NAMALWA (cell line): ENCODE measurements at regions not wholly inside any gene's neighbourhood (a gene's known extent, or its start where the extent isn't known, plus 50 kb on each side); places are given as distances from the start of the nearest gene placed in this dataset.
"Not testable (repeated sequence)": the region's sequence is repeated elsewhere in the genome, so short reads cannot be mapped to it uniquely, and the experiment has no call there.

Experiments
- DNase-seq: peaks from one replicate; pipeline ENCODE4 v3.0.0-alpha.2; 2015; ENCODE audit warnings: low spot score

- DNase-seq: no peak
Measured at GRCh38 chr9:119917175-119917574, 547.9 kb upstream of the BRINP1 start.

- no peak for DNase-seq
Measured at GRCh38 chr9:119907056-119907455, 537.8 kb upstream of the BRINP1 start.

- no peak for DNase-seq
Measured at GRCh38 chr9:119905724-119906123, 536.5 kb upstream of the BRINP1 start.

- DNase-seq: no peak
Measured at GRCh38 chr9:119903851-119904250, 534.6 kb upstream of the BRINP1 start.

GRCh38 chr9:119902611-119903010 lies 533.4 kb upstream of the BRINP1 start:
- no peak for DNase-seq

GRCh38 chr9:119898316-119898715 lies 529.1 kb upstream of the BRINP1 start:
- DNase-seq: no peak

- DNase-seq: no peak
Measured at GRCh38 chr9:119884438-119884837, 515.2 kb upstream of the BRINP1 start.

- DNase-seq: no peak
Measured at GRCh38 chr9:119881898-119882297, 512.7 kb upstream of the BRINP1 start.

- no peak for DNase-seq
Measured at GRCh38 chr9:119880361-119880760, 511.1 kb upstream of the BRINP1 start.

GRCh38 chr9:119877306-119877705 lies 508.1 kb upstream of the BRINP1 start:
- DNase-seq: no peak

- no peak for DNase-seq
Measured at GRCh38 chr9:119873877-119874276, 504.6 kb upstream of the BRINP1 start.

GRCh38 chr9:119870251-119870650 lies 501.0 kb upstream of the BRINP1 start:
- not testable (repeated sequence) for DNase-seq

- no peak for DNase-seq
Measured at GRCh38 chr9:119868694-119869093, 499.5 kb upstream of the BRINP1 start.

- no peak for DNase-seq
Measured at GRCh38 chr9:119861842-119862241, 492.6 kb upstream of the BRINP1 start.

- no peak for DNase-seq
Measured at GRCh38 chr9:119859128-119859527, 489.9 kb upstream of the BRINP1 start.

- DNase-seq: no peak
Measured at GRCh38 chr9:119853126-119853525, 483.9 kb upstream of the BRINP1 start.

GRCh38 chr9:119852390-119852789 lies 483.2 kb upstream of the BRINP1 start:
- no peak for DNase-seq

GRCh38 chr9:119844431-119844830 lies 475.2 kb upstream of the BRINP1 start:
- no peak for DNase-seq

GRCh38 chr9:119841016-119841415 lies 471.8 kb upstream of the BRINP1 start:
- DNase-seq: no peak

GRCh38 chr9:119839888-119840287 lies 470.7 kb upstream of the BRINP1 start:
- no peak for DNase-seq

- DNase-seq: no peak
Measured at GRCh38 chr9:119838210-119838609, 469.0 kb upstream of the BRINP1 start.

GRCh38 chr9:119836036-119836435 lies 466.8 kb upstream of the BRINP1 start:
- DNase-seq: no peak

GRCh38 chr9:119834064-119834620 lies 464.9 kb upstream of the BRINP1 start:
- DNase-seq: no peak

- DNase-seq: no peak
Measured at GRCh38 chr9:119831309-119831708, 462.1 kb upstream of the BRINP1 start.

GRCh38 chr9:119829748-119830147 lies 460.5 kb upstream of the BRINP1 start:
- no peak for DNase-seq
